ENCODE measurements at regions not wholly inside any gene's neighbourhood (a gene's known extent, or its start where the extent isn't known, plus 50 kb on each side); places are given as distances from the start of the nearest gene placed in this dataset.

- H3K4me3 Mint-ChIP-seq = no peak overlapping the region
- no peak for TF ChIP-seq CTCF (IDR thresholded peaks at IDR 0.05; ENCODE audit: unreplicated experiment)
- peaks cover 15% of the 10 kb centered on the region for H3K9me3 Mint-ChIP-seq
- H3K4me1 Mint-ChIP-seq = peaks cover 5% of the 10 kb centered on the region
- H3K36me3 Mint-ChIP-seq = no peaks in the 10 kb centered on the region
- no peak for DNase-seq (ENCODE audit: low spot score in 2 of 2, unreplicated experiment in 2 of 2)
- no peaks in the 10 kb centered on the region for H3K27me3 Mint-ChIP-seq (ENCODE audit: low read depth)
- no peak overlapping the region for H3K27ac Mint-ChIP-seq
These were observed 567.5 kb upstream of the IMPG1 start for GRCh38 chr6:76639941-76640340.

- H3K36me3 Mint-ChIP-seq = no peaks in the 10 kb centered on the region
- H3K4me3 Mint-ChIP-seq = no peak overlapping the region
- peaks cover 7% of the 10 kb centered on the region for H3K4me1 Mint-ChIP-seq
These were observed 562.2 kb upstream of the IMPG1 start for GRCh38 chr6:76634695-76635094.

GRCh38 chr6:76633259-76633658, 560.8 kb upstream of the IMPG1 start:
- Mint-ChIP-seq H3K27me3 (ENCODE audit: low read depth) (no peaks in the 10 kb centered on the region), H3K9me3 (peaks cover 13% of the 10 kb centered on the region), H3K27ac (no peak overlapping the region), H3K36me3 (no peaks in the 10 kb centered on the region), H3K4me3 (no peak overlapping the region), H3K4me1 (peaks cover 7% of the 10 kb centered on the region)
- no peak for DNase-seq (ENCODE audit: low spot score in 2 of 2, unreplicated experiment in 2 of 2)
- no peak for TF ChIP-seq CTCF (IDR thresholded peaks at IDR 0.05; ENCODE audit: unreplicated experiment)

More at GRCh38 chr6:76634695-76635094, 562.2 kb upstream of the IMPG1 start:
- no peaks in the 10 kb centered on the region for H3K27me3 Mint-ChIP-seq (ENCODE audit: low read depth)
- H3K9me3 Mint-ChIP-seq = peaks cover 15% of the 10 kb centered on the region
- TF ChIP-seq CTCF (IDR thresholded peaks at IDR 0.05; ENCODE audit: unreplicated experiment) = no peak
- H3K27ac Mint-ChIP-seq = no peak overlapping the region
- DNase-seq (ENCODE audit: low spot score in 2 of 2, unreplicated experiment in 2 of 2) = no peak

GRCh38 chr6:76631622-76632021, 559.2 kb upstream of the IMPG1 start:
- Mint-ChIP-seq H3K9me3 (peaks cover 13% of the 10 kb centered on the region), H3K4me1 (peaks cover 4% of the 10 kb centered on the region), H3K36me3 (no peaks in the 10 kb centered on the region), H3K27me3 (ENCODE audit: low read depth) (no peaks in the 10 kb centered on the region), H3K27ac (no peak overlapping the region), H3K4me3 (no peak overlapping the region)
- DNase-seq (ENCODE audit: low spot score in 2 of 2, unreplicated experiment in 2 of 2) = no peak
- no peak for TF ChIP-seq CTCF (IDR thresholded peaks at IDR 0.05; ENCODE audit: unreplicated experiment)

GRCh38 chr6:76615395-76615794, 542.9 kb upstream of the IMPG1 start:
- no peak for TF ChIP-seq CTCF (IDR thresholded peaks at IDR 0.05; ENCODE audit: unreplicated experiment)
- H3K36me3 Mint-ChIP-seq = no peaks in the 10 kb centered on the region
- no peaks in the 10 kb centered on the region for H3K4me1 Mint-ChIP-seq
- no peak overlapping the region for H3K4me3 Mint-ChIP-seq
- H3K27me3 Mint-ChIP-seq (ENCODE audit: low read depth) = no peaks in the 10 kb centered on the region
- DNase-seq (ENCODE audit: low spot score in 2 of 2, unreplicated experiment in 2 of 2) = no peak
- no peaks in the 10 kb centered on the region for H3K9me3 Mint-ChIP-seq
- no peak overlapping the region for H3K27ac Mint-ChIP-seq

GRCh38 chr6:76612954-76613353, 540.5 kb upstream of the IMPG1 start:
- Mint-ChIP-seq H3K27me3 (ENCODE audit: low read depth) (no peaks in the 10 kb centered on the region), H3K9me3 (no peaks in the 10 kb centered on the region), H3K27ac (no peak overlapping the region), H3K36me3 (no peaks in the 10 kb centered on the region), H3K4me3 (no peak overlapping the region), H3K4me1 (no peaks in the 10 kb centered on the region)
- no peak for TF ChIP-seq CTCF (IDR thresholded peaks at IDR 0.05; ENCODE audit: unreplicated experiment)
- no peak for DNase-seq (ENCODE audit: low spot score in 2 of 2, unreplicated experiment in 2 of 2)
